ENCODE measurements at regions not wholly inside any gene's neighbourhood (a gene's known extent, or its start where the extent isn't known, plus 50 kb on each side); places are given as distances from the start of the nearest gene placed in this dataset.

GRCh38 chr17:72502371-72503341, 381.8 kb downstream of the SOX9 start:
- no peaks in the 10 kb centered on the region for H3K36me3 ChIP-seq (ENCODE audit: control insufficient read depth in 2 of 2, extremely low read depth in 1 of 2, insufficient read depth in 1 of 2, low read length in 1 of 2)
- ATAC-seq (replicated peaks in 1 of 4) = no peak
- peaks cover 0 to 10% (median 0%) of the 10 kb centered on the region in 3 donors for H3K4me1 Mint-ChIP-seq
- DNase-seq = no peak
- no peak overlapping the region for H3K4me3 ChIP-seq (ENCODE audit: control insufficient read depth in 1 of 2, extremely low read depth in 1 of 2, low read length in 1 of 2)
- no peaks in the 10 kb centered on the region for H3K4me1 ChIP-seq (ENCODE audit: control insufficient read depth in 1 of 2, extremely low read depth in 1 of 2, insufficient read depth in 2 of 2, low read length in 2 of 2)
- CTCF ChIA-PET = no interaction called here
- H3K36me3 Mint-ChIP-seq = no peaks in the 10 kb centered on the region
- 57% methylated on average over 8 of the region's 19 CpGs for WGBS (ENCODE audit: insufficient coverage)
- no peaks in the 10 kb centered on the region for H3K9me3 ChIP-seq
- H3K27ac ChIP-seq (ENCODE audit: low read length) = no peak overlapping the region
- peaks cover 0 to 21% of the 10 kb centered on the region in 2 donors for H3K27me3 Mint-ChIP-seq
- POLR2A ChIA-PET = no interaction called here
- H3K27me3 ChIP-seq (replicated peaks in 1 of 2; ENCODE audit: control insufficient read depth in 2 of 2, extremely low read depth in 1 of 2, insufficient read depth in 2 of 2, low read length in 1 of 2) = peaks cover 0 to 12% of the 10 kb centered on the region in 2 experiments
- H3K27ac Mint-ChIP-seq = no peak overlapping the region
- peaks cover 0 to 5% (median 0%) of the 10 kb centered on the region in 3 donors for H3K9me3 Mint-ChIP-seq
- no peak overlapping the region for H3K4me3 Mint-ChIP-seq

GRCh38 chr17:72503556-72503955, 382.7 kb downstream of the SOX9 start:
- H3K27ac ChIP-seq (ENCODE audit: low read length) = no peak overlapping the region
- ChIA-PET CTCF (no interaction called here), POLR2A (no interaction called here)
- peaks cover 0 to 10% (median 0%) of the 10 kb centered on the region in 3 donors for H3K4me1 Mint-ChIP-seq
- no peak for DNase-seq
- no peak for ATAC-seq (replicated peaks in 1 of 4)
- 84% methylated on average over 4 of the region's 6 CpGs for WGBS (ENCODE audit: insufficient coverage)
- H3K4me3 Mint-ChIP-seq = no peak overlapping the region
- H3K27ac Mint-ChIP-seq = no peak overlapping the region
- H3K27me3 Mint-ChIP-seq = peaks cover 0 to 25% of the 10 kb centered on the region in 2 donors
- H3K9me3 Mint-ChIP-seq = peaks cover 0 to 5% (median 0%) of the 10 kb centered on the region in 3 donors
- H3K9me3 ChIP-seq = no peaks in the 10 kb centered on the region
- no peaks in the 10 kb centered on the region for H3K36me3 ChIP-seq (ENCODE audit: control insufficient read depth in 2 of 2, extremely low read depth in 1 of 2, insufficient read depth in 1 of 2, low read length in 1 of 2)
- H3K4me3 ChIP-seq (ENCODE audit: control insufficient read depth in 1 of 2, extremely low read depth in 1 of 2, low read length in 1 of 2) = no peak overlapping the region
- H3K27me3 ChIP-seq (replicated peaks in 1 of 2; ENCODE audit: control insufficient read depth in 2 of 2, extremely low read depth in 1 of 2, insufficient read depth in 2 of 2, low read length in 1 of 2) = peaks cover 0 to 12% of the 10 kb centered on the region in 2 experiments
- no peaks in the 10 kb centered on the region for H3K36me3 Mint-ChIP-seq
- H3K4me1 ChIP-seq (ENCODE audit: control insufficient read depth in 1 of 2, extremely low read depth in 1 of 2, insufficient read depth in 2 of 2, low read length in 2 of 2) = no peaks in the 10 kb centered on the region

- no peak overlapping the region for H3K27ac Mint-ChIP-seq
- Histone ChIP-seq H3K4me3 (ENCODE audit: control insufficient read depth in 1 of 2, extremely low read depth in 1 of 2, low read length in 1 of 2) (no peak overlapping the region), H3K27ac (ENCODE audit: low read length) (no peak overlapping the region), H3K9me3 (no peaks in the 10 kb centered on the region), H3K27me3 (replicated peaks in 1 of 2; ENCODE audit: control insufficient read depth in 2 of 2, extremely low read depth in 1 of 2, insufficient read depth in 2 of 2, low read length in 1 of 2) (peaks cover 0 to 12% of the 10 kb centered on the region in 2 experiments), H3K4me1 (ENCODE audit: control insufficient read depth in 1 of 2, extremely low read depth in 1 of 2, insufficient read depth in 2 of 2, low read length in 2 of 2) (no peaks in the 10 kb centered on the region), H3K36me3 (ENCODE audit: control insufficient read depth in 2 of 2, extremely low read depth in 1 of 2, insufficient read depth in 1 of 2, low read length in 1 of 2) (no peaks in the 10 kb centered on the region)
- no peak for ATAC-seq (replicated peaks in 1 of 4)
- POLR2A ChIA-PET = no interaction called here
- CTCF ChIA-PET = no interaction called here
- WGBS (ENCODE audit: insufficient coverage) = 93% methylated on average over 3 of the region's 4 CpGs
- no peak for DNase-seq
- H3K4me1 Mint-ChIP-seq = peaks cover 0 to 10% (median 0%) of the 10 kb centered on the region in 3 donors
- H3K36me3 Mint-ChIP-seq = no peaks in the 10 kb centered on the region
- H3K9me3 Mint-ChIP-seq = peaks cover 0 to 5% (median 0%) of the 10 kb centered on the region in 3 donors
- H3K4me3 Mint-ChIP-seq = no peak overlapping the region
- peaks cover 0 to 25% of the 10 kb centered on the region in 2 donors for H3K27me3 Mint-ChIP-seq
These were observed 384.0 kb downstream of the SOX9 start for GRCh38 chr17:72504783-72505182.

GRCh38 chr17:72506773-72507172, 386.0 kb downstream of the SOX9 start:
- H3K4me3 Mint-ChIP-seq = no peak overlapping the region
- CTCF ChIA-PET = no interaction called here
- peaks cover 0 to 11% of the 10 kb centered on the region in 2 experiments for H3K27me3 ChIP-seq (replicated peaks in 1 of 2; ENCODE audit: control insufficient read depth in 2 of 2, extremely low read depth in 1 of 2, insufficient read depth in 2 of 2, low read length in 1 of 2)
- no peak overlapping the region for H3K4me3 ChIP-seq (ENCODE audit: control insufficient read depth in 1 of 2, extremely low read depth in 1 of 2, low read length in 1 of 2)
- no peaks in the 10 kb centered on the region for H3K9me3 ChIP-seq
- no peak overlapping the region for H3K27ac ChIP-seq (ENCODE audit: low read length)
- H3K36me3 ChIP-seq (ENCODE audit: control insufficient read depth in 2 of 2, extremely low read depth in 1 of 2, insufficient read depth in 1 of 2, low read length in 1 of 2) = no peaks in the 10 kb centered on the region
- peaks cover 0 to 20% of the 10 kb centered on the region in 2 donors for H3K27me3 Mint-ChIP-seq
- 100% methylated on average over 2 of the region's 12 CpGs for WGBS (ENCODE audit: insufficient coverage)
- DNase-seq (no peak), ATAC-seq (replicated peaks in 1 of 4) (no peak)
- peaks cover 0 to 5% (median 0%) of the 10 kb centered on the region in 3 donors for H3K9me3 Mint-ChIP-seq
- H3K27ac Mint-ChIP-seq = no peak overlapping the region
- no peaks in the 10 kb centered on the region for H3K4me1 ChIP-seq (ENCODE audit: control insufficient read depth in 1 of 2, extremely low read depth in 1 of 2, insufficient read depth in 2 of 2, low read length in 2 of 2)
- H3K36me3 Mint-ChIP-seq = no peaks in the 10 kb centered on the region
- H3K4me1 Mint-ChIP-seq = peaks cover 0 to 18% (median 0%) of the 10 kb centered on the region in 3 donors
- POLR2A ChIA-PET = no interaction called here

GRCh38 chr17:72507370-72507769, 386.6 kb downstream of the SOX9 start:
- no peak overlapping the region for H3K4me3 Mint-ChIP-seq
- H3K9me3 Mint-ChIP-seq = peaks cover 0 to 5% (median 0%) of the 10 kb centered on the region in 3 donors
- no peaks in the 10 kb centered on the region for H3K36me3 ChIP-seq (ENCODE audit: control insufficient read depth in 2 of 2, extremely low read depth in 1 of 2, insufficient read depth in 1 of 2, low read length in 1 of 2)
- ChIA-PET POLR2A (no interaction called here), CTCF (no interaction called here)
- peaks cover 0 to 18% (median 0%) of the 10 kb centered on the region in 3 donors for H3K4me1 Mint-ChIP-seq
- H3K27me3 ChIP-seq (replicated peaks in 1 of 2; ENCODE audit: control insufficient read depth in 2 of 2, extremely low read depth in 1 of 2, insufficient read depth in 2 of 2, low read length in 1 of 2) = peaks cover 0 to 6% of the 10 kb centered on the region in 2 experiments
- H3K27me3 Mint-ChIP-seq = peaks cover 0 to 20% of the 10 kb centered on the region in 2 donors
- DNase-seq (no peak), ATAC-seq (replicated peaks in 1 of 4) (no peak)
- H3K27ac Mint-ChIP-seq = no peak overlapping the region
- H3K4me1 ChIP-seq (ENCODE audit: control insufficient read depth in 1 of 2, extremely low read depth in 1 of 2, insufficient read depth in 2 of 2, low read length in 2 of 2) = no peaks in the 10 kb centered on the region
- WGBS (ENCODE audit: insufficient coverage) = 77% methylated on average over 5 of the region's 7 CpGs
- H3K9me3 ChIP-seq = no peaks in the 10 kb centered on the region
- no peaks in the 10 kb centered on the region for H3K36me3 Mint-ChIP-seq
- H3K27ac ChIP-seq (ENCODE audit: low read length) = no peak overlapping the region
- H3K4me3 ChIP-seq (ENCODE audit: control insufficient read depth in 1 of 2, extremely low read depth in 1 of 2, low read length in 1 of 2) = no peak overlapping the region

- H3K36me3 Mint-ChIP-seq = no peaks in the 10 kb centered on the region
- WGBS (ENCODE audit: insufficient coverage) = no CpG with 5 or more reads among the region's 3 CpGs
- CTCF ChIA-PET = no interaction called here
These were observed 389.7 kb downstream of the SOX9 start for GRCh38 chr17:72510351-72511016.

More at GRCh38 chr17:72510351-72511016, 389.7 kb downstream of the SOX9 start:
- peaks cover 0 to 22% of the 10 kb centered on the region in 2 donors for H3K27me3 Mint-ChIP-seq
- H3K9me3 Mint-ChIP-seq = no peaks in the 10 kb centered on the region
- Histone ChIP-seq H3K27ac (ENCODE audit: low read length) (no peak overlapping the region), H3K4me1 (ENCODE audit: control insufficient read depth in 1 of 2, extremely low read depth in 1 of 2, insufficient read depth in 2 of 2, low read length in 2 of 2) (no peaks in the 10 kb centered on the region), H3K36me3 (ENCODE audit: control insufficient read depth in 2 of 2, extremely low read depth in 1 of 2, insufficient read depth in 1 of 2, low read length in 1 of 2) (no peaks in the 10 kb centered on the region), H3K27me3 (replicated peaks in 1 of 2; ENCODE audit: control insufficient read depth in 2 of 2, extremely low read depth in 1 of 2, insufficient read depth in 2 of 2, low read length in 1 of 2) (peaks cover 0 to 9% of the 10 kb centered on the region in 2 experiments), H3K9me3 (no peaks in the 10 kb centered on the region), H3K4me3 (ENCODE audit: control insufficient read depth in 1 of 2, extremely low read depth in 1 of 2, low read length in 1 of 2) (no peak overlapping the region)
- no peak overlapping the region for H3K4me3 Mint-ChIP-seq
- DNase-seq (no peak), ATAC-seq (replicated peaks in 1 of 4) (no peak)
- no peak overlapping the region for H3K27ac Mint-ChIP-seq
- H3K4me1 Mint-ChIP-seq = peaks cover 0 to 8% (median 0%) of the 10 kb centered on the region in 3 donors
- POLR2A ChIA-PET = interaction anchor here in 1 of 2 donors (0.8 kb wide), 1 partner anchor 19 kb away, joined by 6 read pairs; no protein-coding TSS in a partner anchor
